ENCODE measurements at regions not wholly inside any gene's neighbourhood (a gene's known extent, or its start where the extent isn't known, plus 50 kb on each side); places are given as distances from the start of the nearest gene placed in this dataset.
"Not testable (repeated sequence)": the region's sequence is repeated elsewhere in the genome, so short reads cannot be mapped to it uniquely, and the experiment has no call there.

GRCh38 chr4:154983714-154984113 lies 202.6 kb downstream of the RBM46 start:
- DNase-seq = no peak

- DNase-seq = no peak
Observed at GRCh38 chr4:154984148-154984547, 203.1 kb downstream of the RBM46 start.

GRCh38 chr4:154984616-154985015 lies 203.5 kb downstream of the RBM46 start:
- DNase-seq = no peak

GRCh38 chr4:154985673-154986072 lies 204.6 kb downstream of the RBM46 start:
- no peak for DNase-seq

GRCh38 chr4:154988511-154988910 lies 207.4 kb downstream of the RBM46 start:
- DNase-seq = no peak

GRCh38 chr4:154989511-154989910 lies 208.4 kb downstream of the RBM46 start:
- DNase-seq = no peak

- DNase-seq = not testable (repeated sequence)
Observed at GRCh38 chr4:154997866-154998265, 210.6 kb upstream of the NPY2R start.

GRCh38 chr4:154998284-154998683 lies 210.2 kb upstream of the NPY2R start:
- DNase-seq = no peak

GRCh38 chr4:154998773-154999172 lies 209.7 kb upstream of the NPY2R start:
- no peak for DNase-seq

- no peak for DNase-seq
Observed at GRCh38 chr4:154999950-155000578, 208.4 kb upstream of the NPY2R start.

GRCh38 chr4:155001251-155001650 lies 207.2 kb upstream of the NPY2R start:
- no peak for DNase-seq

- DNase-seq = no peak
Observed at GRCh38 chr4:155005395-155006090, 202.9 kb upstream of the NPY2R start.

- DNase-seq = no peak
Observed at GRCh38 chr4:155007660-155008176, 200.7 kb upstream of the NPY2R start.

- DNase-seq = no peak
Observed at GRCh38 chr4:155008389-155008788, 200.0 kb upstream of the NPY2R start.

- DNase-seq = no peak
Observed at GRCh38 chr4:155009288-155009687, 199.1 kb upstream of the NPY2R start.

- DNase-seq = no peak
Observed at GRCh38 chr4:155010376-155010775, 198.1 kb upstream of the NPY2R start.

GRCh38 chr4:155011163-155011780 lies 197.2 kb upstream of the NPY2R start:
- DNase-seq = no peak

GRCh38 chr4:155012469-155012868 lies 196.0 kb upstream of the NPY2R start:
- DNase-seq = no peak

GRCh38 chr4:155017426-155017825 lies 191.0 kb upstream of the NPY2R start:
- DNase-seq = no peak

- no peak for DNase-seq
Observed at GRCh38 chr4:155025762-155026457, 182.5 kb upstream of the NPY2R start.

- DNase-seq = no peak
Observed at GRCh38 chr4:155026715-155027114, 181.7 kb upstream of the NPY2R start.

- DNase-seq = no peak
Observed at GRCh38 chr4:155032521-155033229, 175.8 kb upstream of the NPY2R start.

- no peak for DNase-seq
Observed at GRCh38 chr4:155033604-155034003, 174.8 kb upstream of the NPY2R start.
